Head of caudate nucleus (tissue), 42 donors: ENCODE measurements at regions not wholly inside any gene's neighbourhood (a gene's known extent, or its start where the extent isn't known, plus 50 kb on each side); places are given as distances from the start of the nearest gene placed in this dataset.

Experiments
- DNase-seq, 42 donors: peaks; one replicate each; pipeline versions ENCODE4 v3.0.0 to v3.0.0-alpha.2; 2020 to 2021; ENCODE audit warnings: mixed read lengths in 7 of 42
- intact Hi-C: fragments of 100-400 bp; cut with DNase I; formaldehyde crosslinking; loops from one replicate; pipeline ENCODE4 v1.15.0; 2022

GRCh38 chr5:4646715-4647375 lies 493.3 kb upstream of the ADAMTS16 start:
- intact Hi-C loops = no loop called here
- DNase-seq = no peak

GRCh38 chr5:4647955-4648354 lies 492.2 kb upstream of the ADAMTS16 start:
- intact Hi-C loops = no loop called here
- DNase-seq = no peak

- intact Hi-C loops = no loop called here
- no peak for DNase-seq
These were observed 488.1 kb upstream of the ADAMTS16 start for GRCh38 chr5:4651806-4652565.

- intact Hi-C loops = no loop called here
- DNase-seq = no peak
These were observed 486.7 kb upstream of the ADAMTS16 start for GRCh38 chr5:4653475-4653874.

GRCh38 chr5:4659851-4660250 lies 480.3 kb upstream of the ADAMTS16 start:
- no peak for DNase-seq
- intact Hi-C loops = no loop called here

GRCh38 chr5:4661326-4661725 lies 478.8 kb upstream of the ADAMTS16 start:
- intact Hi-C loops = no loop called here
- no peak for DNase-seq

- DNase-seq = no peak
- intact Hi-C loops = no loop called here
These were observed 478.3 kb upstream of the ADAMTS16 start for GRCh38 chr5:4661836-4662235.

GRCh38 chr5:4662756-4663155 lies 477.4 kb upstream of the ADAMTS16 start:
- no peak for DNase-seq
- intact Hi-C loops = no loop called here

GRCh38 chr5:4665911-4666310 lies 474.2 kb upstream of the ADAMTS16 start:
- intact Hi-C loops = no loop called here
- DNase-seq = no peak

- DNase-seq = no peak
- intact Hi-C loops = no loop called here
These were observed 466.0 kb upstream of the ADAMTS16 start for GRCh38 chr5:4674166-4674565.

- DNase-seq = no peak
- intact Hi-C loops = no loop called here
These were observed 463.2 kb upstream of the ADAMTS16 start for GRCh38 chr5:4676934-4677333.

- intact Hi-C loops = no loop called here
- no peak for DNase-seq
These were observed 455.2 kb upstream of the ADAMTS16 start for GRCh38 chr5:4684946-4685345.

GRCh38 chr5:4698596-4698995 lies 441.5 kb upstream of the ADAMTS16 start:
- intact Hi-C loops = no loop called here
- no peak for DNase-seq

GRCh38 chr5:4699592-4699991 lies 440.5 kb upstream of the ADAMTS16 start:
- intact Hi-C loops = no loop called here
- DNase-seq = no peak

GRCh38 chr5:4700069-4700468 lies 440.1 kb upstream of the ADAMTS16 start:
- intact Hi-C loops = no loop called here
- peak; percentile 58 to 90 (median 77) for DNase-seq

GRCh38 chr5:4700871-4701270 lies 439.3 kb upstream of the ADAMTS16 start:
- intact Hi-C loops = no loop called here
- DNase-seq = no peak

GRCh38 chr5:4703931-4704458 lies 436.1 kb upstream of the ADAMTS16 start:
- DNase-seq = no peak
- intact Hi-C loops = no loop called here

GRCh38 chr5:4704951-4705350 lies 435.2 kb upstream of the ADAMTS16 start:
- no peak for DNase-seq
- intact Hi-C loops = no loop called here

- intact Hi-C loops = no loop called here
- peak in 21 of 42 donors; percentile 2 to 75 (median 24) for DNase-seq
These were observed 423.3 kb upstream of the ADAMTS16 start for GRCh38 chr5:4716781-4717180.

- intact Hi-C loops = no loop called here
- DNase-seq = no peak
These were observed 422.7 kb upstream of the ADAMTS16 start for GRCh38 chr5:4717446-4717845.

GRCh38 chr5:4720831-4721230 lies 419.3 kb upstream of the ADAMTS16 start:
- intact Hi-C loops = no loop called here

More at GRCh38 chr5:4720831-4721230, 419.3 kb upstream of the ADAMTS16 start:
- no peak for DNase-seq
